HT1080 (cell line): ENCODE measurements at regions not wholly inside any gene's neighbourhood (a gene's known extent, or its start where the extent isn't known, plus 50 kb on each side); places are given as distances from the start of the nearest gene placed in this dataset.
"Not testable (repeated sequence)": the region's sequence is repeated elsewhere in the genome, so short reads cannot be mapped to it uniquely, and the experiment has no call there.

Experiments used
- DNase-seq: peaks from one replicate; pipeline ENCODE4 v3.0.0-alpha.2; 2015; ENCODE audit warnings: low read depth

- no peak for DNase-seq
Observed at GRCh38 chr9:120338340-120338739, 241.6 kb downstream of the CDK5RAP2 start.

- no peak for DNase-seq
Observed at GRCh38 chr9:120337131-120337530, 242.8 kb downstream of the CDK5RAP2 start.

GRCh38 chr9:120336753-120337090 lies 243.2 kb downstream of the CDK5RAP2 start:
- no peak for DNase-seq

- DNase-seq, result peak; percentile 60
Observed at GRCh38 chr9:120336021-120336752, 243.8 kb downstream of the CDK5RAP2 start.

GRCh38 chr9:120331913-120332312 lies 248.1 kb downstream of the CDK5RAP2 start:
- peak; percentile 58 for DNase-seq

- DNase-seq, result no peak
Observed at GRCh38 chr9:120330031-120330430, 249.9 kb downstream of the CDK5RAP2 start.

- DNase-seq, result no peak
Observed at GRCh38 chr9:120327322-120327721, 252.6 kb downstream of the CDK5RAP2 start.

GRCh38 chr9:120326049-120326693 lies 253.8 kb downstream of the CDK5RAP2 start:
- no peak for DNase-seq

- DNase-seq, result no peak
Observed at GRCh38 chr9:120324996-120325642, 254.8 kb downstream of the CDK5RAP2 start.

- DNase-seq, result no peak
Observed at GRCh38 chr9:120324461-120324860, 255.5 kb downstream of the CDK5RAP2 start.

GRCh38 chr9:120323125-120323524 lies 256.8 kb downstream of the CDK5RAP2 start:
- no peak for DNase-seq

- no peak for DNase-seq
Observed at GRCh38 chr9:120319452-120319851, 260.5 kb downstream of the CDK5RAP2 start.

- DNase-seq, result no peak
Observed at GRCh38 chr9:120315154-120315553, 264.8 kb downstream of the CDK5RAP2 start.

GRCh38 chr9:120312031-120312430 lies 267.9 kb downstream of the CDK5RAP2 start:
- DNase-seq, result no peak

- DNase-seq, result no peak
Observed at GRCh38 chr9:120310035-120310434, 269.9 kb downstream of the CDK5RAP2 start.

- no peak for DNase-seq
Observed at GRCh38 chr9:120308495-120308894, 271.5 kb downstream of the CDK5RAP2 start.

- no peak for DNase-seq
Observed at GRCh38 chr9:120307599-120307998, 272.4 kb downstream of the CDK5RAP2 start.

- DNase-seq, result no peak
Observed at GRCh38 chr9:120306561-120306960, 273.4 kb downstream of the CDK5RAP2 start.

- DNase-seq, result no peak
Observed at GRCh38 chr9:120306088-120306487, 273.9 kb downstream of the CDK5RAP2 start.

GRCh38 chr9:120304896-120305295 lies 275.1 kb downstream of the CDK5RAP2 start:
- DNase-seq, result not testable (repeated sequence)

- DNase-seq, result no peak
Observed at GRCh38 chr9:120303519-120303918, 276.4 kb downstream of the CDK5RAP2 start.

GRCh38 chr9:120299785-120300184 lies 280.2 kb downstream of the CDK5RAP2 start:
- DNase-seq, result peak; percentile 56

GRCh38 chr9:120294003-120294402 lies 286.0 kb downstream of the CDK5RAP2 start:
- DNase-seq, result no peak
